ENCODE measurements at regions not wholly inside any gene's neighbourhood (a gene's known extent, or its start where the extent isn't known, plus 50 kb on each side); places are given as distances from the start of the nearest gene placed in this dataset.

- DNase-seq (ENCODE audit: low read depth): no peak
Measured at GRCh38 chr1:218872928-218873327, 300.8 kb upstream of the LYPLAL1 start.

- peak; percentile 87 for DNase-seq (ENCODE audit: low read depth)
Measured at GRCh38 chr1:218874313-218874712, 299.4 kb upstream of the LYPLAL1 start.

- no peak for DNase-seq (ENCODE audit: low read depth)
Measured at GRCh38 chr1:218874801-218875400, 298.8 kb upstream of the LYPLAL1 start.

- peak; percentile 45 for DNase-seq (ENCODE audit: low read depth)
Measured at GRCh38 chr1:218878369-218878768, 295.3 kb upstream of the LYPLAL1 start.

GRCh38 chr1:218880484-218881060 lies 293.1 kb upstream of the LYPLAL1 start:
- DNase-seq (ENCODE audit: low read depth): no peak

GRCh38 chr1:218882454-218882853 lies 291.2 kb upstream of the LYPLAL1 start:
- no peak for DNase-seq (ENCODE audit: low read depth)

GRCh38 chr1:218886101-218886871 lies 287.4 kb upstream of the LYPLAL1 start:
- DNase-seq (ENCODE audit: low read depth): peak; percentile 20

GRCh38 chr1:218887141-218887925 lies 286.3 kb upstream of the LYPLAL1 start:
- DNase-seq (ENCODE audit: low read depth): peak; percentile 46

GRCh38 chr1:218890451-218890850 lies 283.2 kb upstream of the LYPLAL1 start:
- no peak for DNase-seq (ENCODE audit: low read depth)

- DNase-seq (ENCODE audit: low read depth): no peak
Measured at GRCh38 chr1:218891577-218891976, 282.1 kb upstream of the LYPLAL1 start.

- DNase-seq (ENCODE audit: low read depth): no peak
Measured at GRCh38 chr1:218895064-218895587, 278.6 kb upstream of the LYPLAL1 start.

GRCh38 chr1:218896202-218896601 lies 277.5 kb upstream of the LYPLAL1 start:
- no peak for DNase-seq (ENCODE audit: low read depth)

- DNase-seq (ENCODE audit: low read depth): no peak
Measured at GRCh38 chr1:218898921-218899320, 274.8 kb upstream of the LYPLAL1 start.

GRCh38 chr1:218900615-218901014 lies 273.1 kb upstream of the LYPLAL1 start:
- no peak for DNase-seq (ENCODE audit: low read depth)

GRCh38 chr1:218904416-218904815 lies 269.3 kb upstream of the LYPLAL1 start:
- no peak for DNase-seq (ENCODE audit: low read depth)

GRCh38 chr1:218916720-218917119 lies 257.0 kb upstream of the LYPLAL1 start:
- DNase-seq (ENCODE audit: low read depth): no peak

GRCh38 chr1:218917656-218918055 lies 256.0 kb upstream of the LYPLAL1 start:
- no peak for DNase-seq (ENCODE audit: low read depth)

GRCh38 chr1:218925777-218926176 lies 247.9 kb upstream of the LYPLAL1 start:
- no peak for DNase-seq (ENCODE audit: low read depth)

GRCh38 chr1:218926631-218927030 lies 247.0 kb upstream of the LYPLAL1 start:
- DNase-seq (ENCODE audit: low read depth): no peak

GRCh38 chr1:218930000-218930399 lies 243.7 kb upstream of the LYPLAL1 start:
- no peak for DNase-seq (ENCODE audit: low read depth)

- peak; percentile 7 for DNase-seq (ENCODE audit: low read depth)
Measured at GRCh38 chr1:218930472-218931241, 243.0 kb upstream of the LYPLAL1 start.

GRCh38 chr1:218931324-218931723 lies 242.4 kb upstream of the LYPLAL1 start:
- DNase-seq (ENCODE audit: low read depth): no peak

Data from ELR (cell line).